ENCODE measurements at regions not wholly inside any gene's neighbourhood (a gene's known extent, or its start where the extent isn't known, plus 50 kb on each side); places are given as distances from the start of the nearest gene placed in this dataset.

DNA sequence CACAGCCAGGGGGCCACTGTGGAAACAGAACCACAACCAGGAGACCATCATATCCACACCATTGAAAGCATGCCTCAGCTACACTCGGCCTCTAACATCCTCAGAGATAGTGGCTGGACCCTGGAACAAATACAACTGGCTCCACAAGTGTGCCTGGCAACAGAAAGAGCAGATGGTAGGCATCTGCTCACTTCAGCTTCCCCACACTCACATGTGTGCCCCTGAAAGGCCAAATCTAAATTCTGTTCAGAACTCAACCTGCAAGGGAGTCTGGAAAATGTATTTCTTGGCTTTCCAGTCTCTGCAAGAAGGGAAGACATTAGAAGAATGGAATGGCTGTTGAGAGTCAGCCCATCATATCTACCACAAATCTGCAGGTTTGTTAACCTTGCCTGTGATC, 54.7 kb upstream of the CTNNB1 start:
- TF ChIP-seq RAD21 (IDR thresholded peaks at IDR 0.05 in 1 of 2, conservative IDR thresholded peaks at IDR 0.05 in 1 of 2; ENCODE audit: low read depth in 2 of 2, low read length in 2 of 2) (no peak), CHD1 (IDR thresholded peaks at IDR 0.05; ENCODE audit: low read depth, low read length) (no peak), PHF8 (conservative IDR thresholded peaks at IDR 0.05; ENCODE audit: low read depth, low read length) (no peak), CTCF (IDR thresholded peaks at IDR 0.05; ENCODE audit: control extremely low read depth in 1 of 3, insufficient read depth in 1 of 3, low read depth in 1 of 3, low read length in 3 of 3) (no peak), POLR2A (IDR thresholded peaks at IDR 0.05; ENCODE audit: control extremely low read depth in 1 of 2, low read depth in 2 of 2, low read length in 2 of 2) (no peak), KDM1A (IDR thresholded peaks at IDR 0.05; ENCODE audit: borderline replicate concordance, low read length) (no peak), CREB1 (IDR thresholded peaks at IDR 0.05) (no peak), EP300 (IDR thresholded peaks at IDR 0.05; ENCODE audit: borderline replicate concordance in 1 of 2, low read depth in 2 of 2, low read length in 2 of 2) (no peak), ZNF274 (IDR thresholded peaks at IDR 0.05; ENCODE audit: borderline replicate concordance, extremely low read depth, low read length) (no peak), NRF1 (IDR thresholded peaks at IDR 0.05; ENCODE audit: low read depth, low read length) (no peak), FOSL1 (IDR thresholded peaks at IDR 0.05; ENCODE audit: insufficient read depth, low read depth, low read length) (no peak)
